NB4 (cell line): ENCODE measurements at regions not wholly inside any gene's neighbourhood (a gene's known extent, or its start where the extent isn't known, plus 50 kb on each side); places are given as distances from the start of the nearest gene placed in this dataset.

Experiments used
- MYC ChIP-seq: IDR thresholded peaks from 2 replicates; pipeline ENCODE4 v1.6.1; 2011; ENCODE audit warnings: low read depth, low read length
- POLR2A ChIP-seq: IDR thresholded peaks from 2 replicates; pipeline ENCODE4 v1.6.1; 2011; ENCODE audit warnings: mild to moderate bottlenecking; ENCODE audit not compliant: insufficient read length; ENCODE audit errors: extremely low read depth
- TF ChIP-seq, protein P1 (sequence below): IDR thresholded peaks from one replicate; pipeline ENCODE4 v1.5.1; 2012; ENCODE audit warnings: low read depth, low read length

DNA sequence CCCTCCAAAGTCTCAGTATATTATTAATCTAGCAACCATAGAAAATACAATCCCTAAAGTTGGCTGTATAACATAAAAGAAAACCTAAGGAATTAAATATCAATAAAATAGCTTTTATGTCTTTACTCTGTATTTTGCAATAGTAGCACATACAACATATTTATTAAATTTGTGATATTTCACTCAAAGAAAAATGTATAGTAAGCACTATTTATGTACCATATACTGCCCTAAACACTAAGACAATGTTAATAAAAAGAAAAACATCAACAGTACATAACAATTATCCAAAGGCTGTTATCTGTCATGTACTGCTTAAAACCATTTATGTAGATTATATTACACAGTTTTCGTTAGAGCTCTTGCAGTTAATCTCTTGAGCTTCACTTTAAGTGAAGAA, 834.5 kb upstream of the INTU start:
- TF ChIP-seq POLR2A (no peak), MYC (no peak)
- TF ChIP-seq, protein P1, sequence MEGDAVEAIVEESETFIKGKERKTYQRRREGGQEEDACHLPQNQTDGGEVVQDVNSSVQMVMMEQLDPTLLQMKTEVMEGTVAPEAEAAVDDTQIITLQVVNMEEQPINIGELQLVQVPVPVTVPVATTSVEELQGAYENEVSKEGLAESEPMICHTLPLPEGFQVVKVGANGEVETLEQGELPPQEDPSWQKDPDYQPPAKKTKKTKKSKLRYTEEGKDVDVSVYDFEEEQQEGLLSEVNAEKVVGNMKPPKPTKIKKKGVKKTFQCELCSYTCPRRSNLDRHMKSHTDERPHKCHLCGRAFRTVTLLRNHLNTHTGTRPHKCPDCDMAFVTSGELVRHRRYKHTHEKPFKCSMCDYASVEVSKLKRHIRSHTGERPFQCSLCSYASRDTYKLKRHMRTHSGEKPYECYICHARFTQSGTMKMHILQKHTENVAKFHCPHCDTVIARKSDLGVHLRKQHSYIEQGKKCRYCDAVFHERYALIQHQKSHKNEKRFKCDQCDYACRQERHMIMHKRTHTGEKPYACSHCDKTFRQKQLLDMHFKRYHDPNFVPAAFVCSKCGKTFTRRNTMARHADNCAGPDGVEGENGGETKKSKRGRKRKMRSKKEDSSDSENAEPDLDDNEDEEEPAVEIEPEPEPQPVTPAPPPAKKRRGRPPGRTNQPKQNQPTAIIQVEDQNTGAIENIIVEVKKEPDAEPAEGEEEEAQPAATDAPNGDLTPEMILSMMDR: no peak
